NCI-H526 (cell line): ENCODE measurements at regions not wholly inside any gene's neighbourhood (a gene's known extent, or its start where the extent isn't known, plus 50 kb on each side); places are given as distances from the start of the nearest gene placed in this dataset.
"Not testable (repeated sequence)": the region's sequence is repeated elsewhere in the genome, so short reads cannot be mapped to it uniquely, and the experiment has no call there.

ENCODE experiments used
- DNase-seq, 2 experiments: peaks; one replicate each; lab custom pipeline; 2025; lab: John Stamatoyannopoulos, UW

GRCh38 chr5:28313321-28313951 is 1275.0 kb upstream of the CDH9 start:
- DNase-seq: no peak

- DNase-seq: no peak
Measured at GRCh38 chr5:28310696-28311095, 1272.3 kb upstream of the CDH9 start.

GRCh38 chr5:28305891-28306290 is 1267.5 kb upstream of the CDH9 start:
- no peak for DNase-seq

DNA sequence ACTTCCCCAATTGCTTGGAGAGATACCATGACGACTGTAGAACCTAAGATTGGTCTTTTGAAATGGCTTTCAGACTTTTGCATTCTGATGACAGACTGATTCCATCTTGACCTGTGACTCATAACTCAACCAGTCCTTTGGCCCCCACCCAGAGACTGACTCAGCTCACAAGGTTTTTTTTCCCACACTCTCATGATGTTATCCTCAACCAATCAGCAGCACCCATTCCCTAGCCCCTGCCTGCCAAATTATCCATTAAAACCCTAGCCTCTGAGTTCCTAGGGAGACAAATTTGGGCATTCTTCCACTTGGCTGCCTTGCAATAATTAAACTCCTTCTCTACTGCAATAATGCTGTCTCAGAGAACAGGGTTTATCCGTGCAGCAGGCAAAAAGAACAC is 1263.3 kb upstream of the CDH9 start:
- DNase-seq: no peak

DNA sequence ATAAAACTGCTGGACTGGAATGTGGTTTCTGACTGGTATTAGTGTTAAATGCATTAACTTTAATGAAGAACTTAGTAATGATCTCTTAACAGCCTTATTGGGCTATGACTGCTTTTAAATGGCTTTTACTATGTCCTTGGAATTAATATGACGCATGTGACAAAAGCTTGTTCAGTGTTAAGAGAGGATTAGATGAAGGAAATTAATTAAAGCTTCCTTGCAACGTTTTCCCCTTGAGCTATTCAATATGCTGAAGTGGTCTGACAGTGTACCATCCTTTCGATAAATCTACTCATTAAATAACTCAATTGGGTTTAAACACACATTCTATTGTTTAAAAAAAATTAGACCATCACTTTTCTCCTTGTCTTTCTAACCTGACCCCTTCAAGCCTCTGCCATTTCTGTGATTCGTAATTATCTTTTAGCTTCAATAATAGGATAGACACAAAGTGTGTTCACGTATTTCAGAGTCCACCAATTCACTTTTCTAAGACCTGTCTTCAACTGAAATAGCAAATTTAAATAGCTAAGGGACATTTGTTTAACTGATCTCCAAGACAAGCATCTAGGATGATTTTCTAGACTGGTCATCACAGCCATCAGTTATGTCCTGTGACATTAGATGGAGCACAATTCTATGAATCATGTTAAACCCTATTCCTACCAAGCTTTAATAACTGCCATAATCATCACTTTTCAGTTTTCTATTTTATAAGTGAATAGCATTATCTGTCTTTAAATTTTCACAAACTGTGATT is 1258.0 kb upstream of the CDH9 start:
- DNase-seq: no peak

DNA sequence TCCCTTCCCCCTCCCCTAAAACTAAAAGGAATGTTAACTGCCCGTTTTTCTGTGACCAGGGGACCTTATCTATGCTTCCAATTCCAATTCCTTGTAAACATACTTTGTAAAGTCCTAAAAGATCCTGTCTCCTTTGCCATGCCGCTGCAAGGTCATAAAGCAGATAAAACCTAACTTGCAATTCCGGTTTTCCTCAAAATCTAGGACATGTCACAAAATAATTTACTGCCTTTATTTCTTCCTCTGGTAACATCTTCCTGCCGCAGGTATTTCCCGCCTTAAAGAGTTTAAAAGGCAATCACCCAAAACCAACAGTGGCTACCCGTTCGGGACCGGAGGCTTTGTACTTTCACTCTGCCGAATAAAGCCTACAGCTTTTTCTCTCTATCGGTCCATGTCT is 1248.6 kb upstream of the CDH9 start:
- not testable (repeated sequence) for DNase-seq

GRCh38 chr5:28286566-28286965 is 1248.2 kb upstream of the CDH9 start:
- no peak for DNase-seq

- DNase-seq: no peak
Measured at GRCh38 chr5:28284788-28285187, 1246.4 kb upstream of the CDH9 start.

DNA sequence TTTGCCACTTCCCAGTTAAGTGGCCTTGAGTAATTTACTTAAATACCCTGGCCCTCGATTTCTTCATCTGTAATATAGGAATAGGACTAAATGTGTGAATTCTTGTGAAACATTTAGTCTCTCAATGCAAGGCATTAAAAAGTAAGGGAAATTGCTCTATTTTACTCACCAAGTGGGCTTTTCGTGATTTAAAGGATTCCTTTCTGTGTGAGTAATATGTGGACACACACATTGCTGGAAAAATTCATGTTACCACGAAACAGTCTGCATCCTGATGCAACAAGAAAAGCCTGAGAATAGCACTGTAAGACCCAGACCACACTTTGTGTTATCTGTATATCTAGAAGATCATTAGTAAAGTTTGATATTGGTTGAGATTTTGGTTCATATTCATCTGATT is 1243.0 kb upstream of the CDH9 start:
- DNase-seq: no peak

- DNase-seq: no peak
Measured at GRCh38 chr5:28275931-28276330, 1237.5 kb upstream of the CDH9 start.

GRCh38 chr5:28269978-28270377 is 1231.6 kb upstream of the CDH9 start:
- DNase-seq: no peak

DNA sequence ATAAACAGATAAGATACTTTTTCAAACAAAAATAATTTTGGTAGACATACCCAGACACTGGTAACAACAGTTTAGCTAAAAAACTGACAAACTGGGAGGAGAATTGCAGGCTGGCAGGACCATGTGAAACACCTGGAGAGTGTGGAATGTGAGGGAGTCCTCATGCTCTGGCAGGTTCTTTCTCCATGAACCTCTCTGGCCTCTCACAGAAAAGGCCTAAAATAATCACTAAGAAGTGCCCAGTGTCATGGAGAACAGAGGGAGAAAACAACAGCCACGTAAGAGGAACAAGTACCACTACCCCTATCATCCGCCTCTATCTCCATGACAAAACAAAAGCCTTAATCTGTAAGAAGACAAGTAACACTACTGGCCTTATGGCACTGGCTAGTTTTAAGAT is 1227.5 kb upstream of the CDH9 start:
- no peak for DNase-seq

GRCh38 chr5:28254846-28255245 is 1216.5 kb upstream of the CDH9 start:
- DNase-seq: no peak

GRCh38 chr5:28253431-28253830 is 1215.0 kb upstream of the CDH9 start:
- no peak for DNase-seq

- DNase-seq: no peak
Measured at GRCh38 chr5:28249771-28250415, 1211.5 kb upstream of the CDH9 start.

DNA sequence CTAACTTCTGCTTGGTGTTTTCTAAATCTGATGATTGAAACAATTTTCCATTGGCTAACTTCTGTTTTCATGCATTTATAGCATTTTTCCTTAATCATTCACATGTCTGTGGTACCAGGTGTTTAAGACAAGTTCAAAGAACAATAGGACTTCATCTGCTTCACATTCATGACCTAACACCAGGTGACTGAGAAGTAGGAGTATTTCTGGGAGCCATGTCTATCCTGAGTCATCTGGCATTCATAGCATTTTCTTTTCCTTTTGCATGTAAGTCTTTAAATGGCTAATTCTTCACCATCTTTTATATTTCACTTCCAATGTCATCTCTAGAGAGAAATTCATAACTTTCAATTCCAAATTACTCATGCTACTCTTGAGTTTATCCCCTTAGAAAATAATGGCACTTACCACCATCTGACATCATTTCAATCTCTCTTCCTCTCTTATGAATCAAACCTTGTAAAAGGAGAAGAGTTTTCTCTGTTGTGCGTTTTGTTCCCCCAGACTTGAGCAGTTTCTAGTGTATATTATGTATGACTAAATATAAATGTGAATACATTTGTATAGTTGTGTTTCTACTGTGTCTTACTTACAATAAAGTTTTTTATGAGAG is 1196.1 kb upstream of the CDH9 start:
- no peak for DNase-seq

- DNase-seq: no peak
Measured at GRCh38 chr5:28226407-28226806, 1188.0 kb upstream of the CDH9 start.

DNA sequence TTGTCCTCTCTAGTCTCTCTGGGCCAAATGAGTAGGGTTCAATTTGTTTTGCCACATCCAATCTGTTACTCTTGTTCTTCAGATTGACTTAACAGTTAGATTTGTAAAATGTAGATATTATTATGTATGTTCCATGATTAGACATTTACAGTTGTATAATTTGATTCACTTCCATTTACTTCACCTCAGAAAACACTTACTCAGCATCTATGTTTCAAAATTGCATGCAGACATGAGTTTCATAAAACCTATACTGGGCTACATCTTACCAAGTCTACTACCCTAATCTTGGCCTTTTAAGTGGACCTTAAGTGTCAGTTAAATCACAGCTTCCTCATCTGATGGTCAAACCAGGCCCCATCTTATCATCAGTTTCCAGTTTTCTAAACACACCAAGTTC is 1181.2 kb upstream of the CDH9 start:
- no peak for DNase-seq

DNA sequence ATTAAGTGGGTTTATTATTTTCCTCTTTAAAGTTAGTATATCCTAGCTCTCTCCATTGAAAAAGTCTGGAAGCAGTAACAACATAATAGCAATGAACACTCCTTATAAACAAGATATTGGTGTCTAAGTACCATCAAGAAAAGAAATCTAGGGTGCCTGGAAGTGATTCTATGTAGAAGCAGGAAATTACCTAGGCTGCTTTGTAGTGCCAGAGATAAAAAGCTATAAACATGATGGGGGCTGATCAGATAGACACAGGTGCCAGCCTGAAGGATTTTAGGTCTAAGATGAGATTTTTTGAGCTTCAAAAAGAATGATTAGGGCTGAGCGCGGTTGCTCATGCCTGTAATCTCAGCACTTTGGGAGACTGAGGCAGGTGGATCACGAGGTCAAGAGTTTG is 1179.3 kb upstream of the CDH9 start:
- DNase-seq: no peak

DNA sequence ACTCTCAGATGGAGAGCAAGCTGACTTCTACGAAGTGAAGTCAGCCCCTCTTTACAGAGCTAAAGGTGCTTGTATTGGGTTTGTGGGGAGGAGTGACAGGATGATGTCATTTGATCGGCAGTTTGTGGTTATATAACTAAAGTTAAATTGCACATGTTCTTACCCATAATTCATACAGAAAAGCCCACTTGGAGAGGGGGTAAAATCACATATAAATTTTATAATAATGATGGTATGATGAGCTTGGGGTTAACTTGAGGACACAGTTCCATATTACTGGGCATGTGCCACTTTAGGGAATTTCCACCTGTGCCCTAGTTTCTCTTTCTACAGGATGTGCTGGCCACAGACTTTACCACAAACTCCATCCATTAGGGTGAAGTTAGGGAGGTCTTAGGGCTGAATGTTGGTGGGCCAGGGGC is 1178.6 kb upstream of the CDH9 start:
- DNase-seq: no peak

- no peak for DNase-seq
Measured at GRCh38 chr5:28215091-28215490, 1176.7 kb upstream of the CDH9 start.

DNA sequence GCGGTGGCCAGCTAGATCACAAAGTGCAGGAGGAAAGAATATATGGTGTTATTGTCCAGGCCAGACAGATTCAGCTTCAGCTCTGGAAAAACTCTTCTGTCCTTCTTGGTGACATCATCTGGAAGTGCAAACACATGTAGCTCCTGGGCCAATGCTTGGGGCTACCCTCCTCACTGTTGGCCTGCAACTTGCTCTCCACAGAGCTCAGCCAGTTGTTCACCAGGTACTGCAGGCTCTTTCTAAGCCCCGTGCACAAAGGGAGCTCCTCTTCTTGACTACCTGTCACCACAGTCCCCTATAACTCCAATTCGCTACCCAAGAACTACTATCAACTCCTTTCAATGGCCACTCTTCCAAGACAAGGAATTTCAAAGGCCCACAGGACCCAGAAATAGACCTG is 1175.9 kb upstream of the CDH9 start:
- DNase-seq: no peak

DNA sequence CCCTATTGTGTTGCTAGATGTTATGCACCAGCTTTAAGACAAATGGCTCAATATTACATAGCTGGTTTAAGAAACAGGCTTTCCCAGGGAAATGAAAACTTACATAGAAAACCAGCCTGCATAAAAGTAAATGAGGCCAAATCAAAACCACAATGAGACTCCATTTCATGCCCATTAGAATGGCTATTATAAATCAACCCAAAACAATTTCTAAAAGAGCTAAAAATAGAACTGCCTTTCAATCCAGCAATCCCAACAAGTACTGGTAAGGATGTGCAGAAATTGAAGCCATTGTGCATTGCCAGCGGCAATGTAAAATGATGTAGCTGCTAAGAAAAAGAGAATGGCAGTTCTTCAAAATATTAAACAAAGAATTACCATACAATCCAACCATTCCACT is 1170.0 kb upstream of the CDH9 start:
- DNase-seq: no peak
